ENCODE measurements at regions not wholly inside any gene's neighbourhood (a gene's known extent, or its start where the extent isn't known, plus 50 kb on each side); places are given as distances from the start of the nearest gene placed in this dataset.

DNA sequence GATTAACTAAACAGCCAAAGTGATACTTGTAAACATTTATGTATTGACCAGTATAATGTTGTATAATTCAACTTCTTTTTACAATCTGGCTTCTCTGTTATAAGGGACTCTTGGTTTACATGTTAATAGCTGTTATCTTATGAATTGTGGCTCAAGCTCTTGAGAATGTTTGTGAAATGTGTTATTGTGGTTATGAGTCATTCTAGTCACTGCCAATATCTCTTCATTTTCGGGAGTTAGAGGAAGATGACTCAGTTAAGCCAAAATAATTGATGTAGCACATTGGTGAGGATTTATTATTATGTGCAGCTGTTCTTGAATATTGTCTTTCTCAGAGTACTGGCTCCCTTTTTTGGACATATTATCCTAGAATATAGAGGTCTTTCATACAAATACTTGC lies 655.2 kb upstream of the RIOK2 start:
- no peaks in the 10 kb centered on the region for H3K4me1 Mint-ChIP-seq (ENCODE audit: low read depth, unreplicated experiment)
- H3K27ac Mint-ChIP-seq (ENCODE audit: unreplicated experiment), result no peak overlapping the region
- Histone ChIP-seq H3K27me3 (replicated peaks; ENCODE audit: control insufficient read depth, insufficient read depth, low read length) (no peaks in the 10 kb centered on the region), H3K9me3 (no peaks in the 10 kb centered on the region), H3K4me1 (no peaks in the 10 kb centered on the region), H3K4me3 (ENCODE audit: low read depth, low read length) (no peak overlapping the region), H3K36me3 (ENCODE audit: control insufficient read depth, insufficient read depth, low read length) (no peaks in the 10 kb centered on the region)
- no peaks in the 10 kb centered on the region for H3K36me3 Mint-ChIP-seq (ENCODE audit: insufficient read depth, unreplicated experiment)
- no peak overlapping the region for H3K4me3 Mint-ChIP-seq (ENCODE audit: unreplicated experiment)
- no peak for DNase-seq
- no peaks in the 10 kb centered on the region for H3K9me3 Mint-ChIP-seq (ENCODE audit: unreplicated experiment)
- TF ChIP-seq, protein P1, sequence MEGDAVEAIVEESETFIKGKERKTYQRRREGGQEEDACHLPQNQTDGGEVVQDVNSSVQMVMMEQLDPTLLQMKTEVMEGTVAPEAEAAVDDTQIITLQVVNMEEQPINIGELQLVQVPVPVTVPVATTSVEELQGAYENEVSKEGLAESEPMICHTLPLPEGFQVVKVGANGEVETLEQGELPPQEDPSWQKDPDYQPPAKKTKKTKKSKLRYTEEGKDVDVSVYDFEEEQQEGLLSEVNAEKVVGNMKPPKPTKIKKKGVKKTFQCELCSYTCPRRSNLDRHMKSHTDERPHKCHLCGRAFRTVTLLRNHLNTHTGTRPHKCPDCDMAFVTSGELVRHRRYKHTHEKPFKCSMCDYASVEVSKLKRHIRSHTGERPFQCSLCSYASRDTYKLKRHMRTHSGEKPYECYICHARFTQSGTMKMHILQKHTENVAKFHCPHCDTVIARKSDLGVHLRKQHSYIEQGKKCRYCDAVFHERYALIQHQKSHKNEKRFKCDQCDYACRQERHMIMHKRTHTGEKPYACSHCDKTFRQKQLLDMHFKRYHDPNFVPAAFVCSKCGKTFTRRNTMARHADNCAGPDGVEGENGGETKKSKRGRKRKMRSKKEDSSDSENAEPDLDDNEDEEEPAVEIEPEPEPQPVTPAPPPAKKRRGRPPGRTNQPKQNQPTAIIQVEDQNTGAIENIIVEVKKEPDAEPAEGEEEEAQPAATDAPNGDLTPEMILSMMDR (IDR thresholded peaks at IDR 0.05; ENCODE audit: insufficient read depth in 1 of 2, low read depth in 1 of 2, low read length in 1 of 2, severe bottlenecking in 1 of 2, unreplicated experiment in 1 of 2), result no peak
- CTCF ChIA-PET, result interaction anchor here (0.5 kb wide), 1 partner anchor 133 kb away, joined by 4 read pairs; no protein-coding TSS in a partner anchor
- no TSS peak for BruUV-seq (replicated peaks)
- intact Hi-C loops (cut with micrococcal nuclease; ENCODE audit: unreplicated experiment), result no loop called here
- POLR2A ChIA-PET, result no interaction called here
- H3K27me3 Mint-ChIP-seq (ENCODE audit: insufficient read depth, unreplicated experiment), result no peaks in the 10 kb centered on the region

DNA sequence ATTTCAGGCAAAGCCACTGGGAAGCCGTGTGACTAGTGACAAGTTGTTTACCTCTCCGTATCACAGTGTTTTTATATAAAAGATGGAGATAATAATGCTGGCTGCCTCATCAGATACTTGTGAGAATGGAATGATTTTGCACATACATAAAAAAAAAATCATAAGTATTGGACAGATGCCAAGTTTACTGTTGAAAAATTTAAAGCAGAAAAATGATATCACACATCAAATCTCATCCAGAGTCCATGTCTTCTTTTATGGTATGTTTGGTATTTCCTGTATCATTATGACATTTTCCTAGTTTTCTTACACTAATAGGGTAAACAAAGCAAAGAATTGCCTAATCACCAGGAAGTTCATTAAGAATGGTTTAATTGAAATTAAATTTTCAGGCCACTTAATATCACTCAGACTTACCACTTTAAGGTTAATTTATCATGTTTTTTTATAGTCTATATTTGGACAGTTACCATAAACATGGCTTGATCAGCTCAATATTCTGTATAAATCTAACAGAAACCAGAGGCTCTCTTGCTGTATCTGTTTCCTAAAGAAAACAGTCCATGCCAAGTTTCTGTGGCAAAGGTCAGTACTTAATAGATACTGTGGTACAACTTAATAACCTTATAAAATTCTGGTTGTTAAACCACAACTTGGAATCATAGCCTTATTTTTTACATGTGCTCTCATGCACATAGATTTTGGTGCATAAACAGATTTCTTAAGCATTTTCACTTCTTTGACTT lies 656.5 kb upstream of the RIOK2 start:
- ChIA-PET CTCF (no interaction called here), POLR2A (no interaction called here)
- Histone ChIP-seq H3K36me3 (ENCODE audit: control insufficient read depth, insufficient read depth, low read length) (no peaks in the 10 kb centered on the region), H3K27me3 (replicated peaks; ENCODE audit: control insufficient read depth, insufficient read depth, low read length) (no peaks in the 10 kb centered on the region), H3K9me3 (no peaks in the 10 kb centered on the region), H3K4me3 (ENCODE audit: low read depth, low read length) (no peak overlapping the region), H3K4me1 (no peaks in the 10 kb centered on the region)
- intact Hi-C loops (cut with micrococcal nuclease; ENCODE audit: unreplicated experiment), result no loop called here
- no peak overlapping the region for H3K27ac Mint-ChIP-seq (ENCODE audit: unreplicated experiment)
- no peaks in the 10 kb centered on the region for H3K36me3 Mint-ChIP-seq (ENCODE audit: insufficient read depth, unreplicated experiment)
- DNase-seq, result no peak
- H3K27me3 Mint-ChIP-seq (ENCODE audit: insufficient read depth, unreplicated experiment), result no peaks in the 10 kb centered on the region
- H3K4me3 Mint-ChIP-seq (ENCODE audit: unreplicated experiment), result no peak overlapping the region
- no peaks in the 10 kb centered on the region for H3K9me3 Mint-ChIP-seq (ENCODE audit: unreplicated experiment)
- TF ChIP-seq, protein P1 (IDR thresholded peaks at IDR 0.05; ENCODE audit: insufficient read depth in 1 of 2, low read depth in 1 of 2, low read length in 1 of 2, severe bottlenecking in 1 of 2, unreplicated experiment in 1 of 2), result no peak
- BruUV-seq (replicated peaks), result no TSS peak
- no peaks in the 10 kb centered on the region for H3K4me1 Mint-ChIP-seq (ENCODE audit: low read depth, unreplicated experiment)

DNA sequence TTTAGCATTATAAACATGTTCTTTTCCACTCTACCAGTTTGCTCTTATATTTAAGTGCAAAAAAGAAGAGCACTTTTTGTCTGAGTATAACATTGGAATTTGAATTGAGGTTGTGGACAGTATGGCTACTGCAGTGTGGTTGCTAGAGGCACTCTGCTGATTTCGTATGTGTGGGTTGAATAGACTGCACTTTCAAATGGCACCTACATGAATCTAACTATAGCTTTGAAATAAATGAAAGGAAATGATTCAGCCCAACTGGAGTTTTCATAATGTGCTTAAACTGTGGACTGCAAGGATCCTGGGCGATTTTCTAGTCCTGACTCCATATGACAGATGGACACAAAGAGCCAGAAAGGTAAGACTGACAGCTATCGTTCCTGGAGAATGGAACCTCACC lies 657.6 kb upstream of the RIOK2 start:
- no peak overlapping the region for H3K4me3 Mint-ChIP-seq (ENCODE audit: unreplicated experiment)
- no peaks in the 10 kb centered on the region for H3K4me1 ChIP-seq
- no peak overlapping the region for H3K4me3 ChIP-seq (ENCODE audit: low read depth, low read length)
- no TSS peak for BruUV-seq (replicated peaks)
- H3K4me1 Mint-ChIP-seq (ENCODE audit: low read depth, unreplicated experiment), result no peaks in the 10 kb centered on the region
- H3K9me3 ChIP-seq, result no peaks in the 10 kb centered on the region
- ChIA-PET CTCF (no interaction called here), POLR2A (no interaction called here)
- H3K27me3 Mint-ChIP-seq (ENCODE audit: insufficient read depth, unreplicated experiment), result no peaks in the 10 kb centered on the region
- H3K9me3 Mint-ChIP-seq (ENCODE audit: unreplicated experiment), result no peaks in the 10 kb centered on the region
- no peaks in the 10 kb centered on the region for H3K27me3 ChIP-seq (replicated peaks; ENCODE audit: control insufficient read depth, insufficient read depth, low read length)
- no peak overlapping the region for H3K27ac Mint-ChIP-seq (ENCODE audit: unreplicated experiment)
- TF ChIP-seq, protein P1 (IDR thresholded peaks at IDR 0.05; ENCODE audit: insufficient read depth in 1 of 2, low read depth in 1 of 2, low read length in 1 of 2, severe bottlenecking in 1 of 2, unreplicated experiment in 1 of 2), result no peak
- H3K36me3 Mint-ChIP-seq (ENCODE audit: insufficient read depth, unreplicated experiment), result no peaks in the 10 kb centered on the region
- intact Hi-C loops (cut with micrococcal nuclease; ENCODE audit: unreplicated experiment), result no loop called here
- DNase-seq, result no peak
- no peaks in the 10 kb centered on the region for H3K36me3 ChIP-seq (ENCODE audit: control insufficient read depth, insufficient read depth, low read length)
